ENCODE measurements at regions not wholly inside any gene's neighbourhood (a gene's known extent, or its start where the extent isn't known, plus 50 kb on each side); places are given as distances from the start of the nearest gene placed in this dataset. TPM values are rescaled to one million over a fixed set of nuclear protein-coding genes. Genes with fewer than 3 reads are reported as not detected.

DNA sequence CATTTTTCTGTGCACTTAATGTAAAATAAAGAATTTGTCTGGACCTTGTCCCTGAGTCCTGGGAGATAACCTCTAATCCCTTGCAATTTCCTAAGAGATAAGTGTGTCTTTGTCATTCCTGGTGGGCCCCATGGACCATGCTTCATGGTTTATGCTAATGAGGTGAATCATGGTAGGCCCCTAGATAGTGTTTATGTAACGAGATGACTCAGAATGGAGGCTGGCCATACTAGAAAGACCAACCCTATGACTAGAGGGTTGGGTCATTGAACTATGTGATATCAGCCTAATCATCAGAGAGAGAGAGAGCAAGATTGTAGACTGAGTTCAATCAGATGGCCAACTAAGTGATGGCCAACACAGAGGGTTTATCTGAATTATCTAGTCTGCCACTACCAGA lies 64.2 kb upstream of the NHSL2 start:
- Histone ChIP-seq H3K36me3 (ENCODE audit: control insufficient read depth in 4 of 4, insufficient read depth in 4 of 4, low read length in 4 of 4) (no peaks in the 10 kb centered on the region), H3K27me3 (ENCODE audit: control insufficient read depth in 3 of 3, insufficient read depth in 3 of 3, low read length in 2 of 3) (peaks cover 0 to 3% (median 3%) of the 10 kb centered on the region in 3 donors), H3K9me3 (ENCODE audit: control insufficient read depth in 4 of 4, insufficient read depth in 3 of 4, low read length in 3 of 4) (no peaks in the 10 kb centered on the region), H3K4me1 (ENCODE audit: control insufficient read depth in 5 of 5, insufficient read depth in 5 of 5, low read length in 5 of 5) (no peaks in the 10 kb centered on the region), H3K9ac (ENCODE audit: insufficient read depth in 1 of 2, low read length in 2 of 2) (no peak overlapping the region), H3K27ac (ENCODE audit: low read depth in 1 of 2, low read length in 1 of 2) (no peak overlapping the region), H3K4me3 (no peak overlapping the region)
- no peak for DNase-seq
- ATAC-seq (ENCODE audit: insufficient read depth, low FRiP score): no peak
- no peak for TF ChIP-seq CTCF (IDR thresholded peaks at IDR 0.05; ENCODE audit: control extremely low read depth, extremely low read depth)
- 60 to 94% methylated on average over 1 of the region's 1 CpG for WGBS, 2 donors

DNA sequence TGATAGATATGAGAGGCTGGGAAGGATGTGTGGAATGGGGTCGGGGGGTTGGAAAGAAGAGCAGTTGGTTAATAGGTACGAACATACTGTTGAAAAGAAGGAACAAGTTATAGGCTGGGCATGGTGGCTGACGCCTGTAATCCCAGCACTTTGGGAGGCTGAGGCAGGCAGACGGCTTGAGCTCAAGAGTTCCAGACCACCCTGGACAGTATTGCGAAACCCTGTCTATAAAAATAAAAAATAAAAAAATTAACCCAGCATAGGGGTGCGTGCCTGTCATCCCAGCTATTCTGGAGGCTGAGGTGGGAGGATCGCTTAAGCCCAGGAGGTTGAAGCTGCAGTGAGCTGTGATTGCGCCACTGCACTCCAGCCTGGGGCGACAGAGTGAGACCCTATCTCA lies 58.5 kb upstream of the NHSL2 start:
- Histone ChIP-seq H3K9me3 (ENCODE audit: control insufficient read depth in 4 of 4, insufficient read depth in 3 of 4, low read length in 3 of 4) (no peaks in the 10 kb centered on the region), H3K9ac (ENCODE audit: insufficient read depth in 1 of 2, low read length in 2 of 2) (no peak overlapping the region), H3K4me3 (no peak overlapping the region), H3K4me1 (ENCODE audit: control insufficient read depth in 5 of 5, insufficient read depth in 5 of 5, low read length in 5 of 5) (no peaks in the 10 kb centered on the region), H3K27me3 (ENCODE audit: control insufficient read depth in 3 of 3, insufficient read depth in 3 of 3, low read length in 2 of 3) (peaks cover 0 to 3% (median 0%) of the 10 kb centered on the region in 3 donors), H3K27ac (ENCODE audit: low read depth in 1 of 2, low read length in 1 of 2) (no peak overlapping the region), H3K36me3 (ENCODE audit: control insufficient read depth in 4 of 4, insufficient read depth in 4 of 4, low read length in 4 of 4) (no peaks in the 10 kb centered on the region)
- ATAC-seq (ENCODE audit: insufficient read depth, low FRiP score) (no peak), DNase-seq (no peak)
- 77 to 85% methylated on average over 9 of the region's 9 CpGs for WGBS, 2 donors
- TF ChIP-seq CTCF (IDR thresholded peaks at IDR 0.05; ENCODE audit: control extremely low read depth, extremely low read depth): no peak

DNA sequence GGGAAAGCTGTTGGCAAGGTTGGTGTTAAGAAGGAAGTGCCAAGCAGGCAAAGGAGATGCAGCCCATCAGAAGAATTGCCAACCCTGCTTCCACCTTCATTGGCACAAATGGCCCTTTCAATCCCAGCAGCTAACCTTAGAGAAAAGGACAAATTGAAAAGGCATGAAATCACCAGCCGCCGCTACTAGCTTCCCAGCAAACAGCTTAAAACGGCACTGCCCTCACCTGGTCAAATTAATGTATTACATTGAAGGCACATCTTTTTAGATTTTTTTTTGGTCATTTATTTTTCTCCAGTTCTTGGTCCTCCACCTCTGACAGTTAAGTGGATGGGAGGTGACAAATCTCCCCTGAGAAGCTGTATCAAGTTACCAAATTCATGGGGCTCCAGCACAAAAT lies 51.0 kb upstream of the NHSL2 start:
- WGBS, 2 donors: 0 to 7% methylated on average over 3 of the region's 3 CpGs
- H3K4me3 ChIP-seq: no peak overlapping the region
- no peak overlapping the region for H3K27ac ChIP-seq (ENCODE audit: low read depth in 1 of 2, low read length in 1 of 2)
- peak; percentile 39 to 51 (median 48) for DNase-seq
- peak; percentile 33 for TF ChIP-seq CTCF (IDR thresholded peaks at IDR 0.05; ENCODE audit: control extremely low read depth, extremely low read depth)
- H3K36me3 ChIP-seq (ENCODE audit: control insufficient read depth in 4 of 4, insufficient read depth in 4 of 4, low read length in 4 of 4): no peaks in the 10 kb centered on the region
- no peak for ATAC-seq (ENCODE audit: insufficient read depth, low FRiP score)
- H3K9me3 ChIP-seq (ENCODE audit: control insufficient read depth in 4 of 4, insufficient read depth in 3 of 4, low read length in 3 of 4): peaks cover 0 to 2% (median 0%) of the 10 kb centered on the region in 4 donors
- no peak overlapping the region for H3K9ac ChIP-seq (ENCODE audit: insufficient read depth in 1 of 2, low read length in 2 of 2)
- no peaks in the 10 kb centered on the region for H3K4me1 ChIP-seq (ENCODE audit: control insufficient read depth in 5 of 5, insufficient read depth in 5 of 5, low read length in 5 of 5)
- H3K27me3 ChIP-seq (ENCODE audit: control insufficient read depth in 3 of 3, insufficient read depth in 3 of 3, low read length in 2 of 3): no peaks in the 10 kb centered on the region

Small RNA genes lying in the stretch of these regions (small RNA-seq; reads per million reads assigned to genes)
- not detected for gene BX276092.3 (ENCODE audit: low replicate concordance)

All from lung (tissue), 12 donors.